Activated naive CD8-positive, alpha-beta T cell (primary cell): ENCODE measurements at regions not wholly inside any gene's neighbourhood (a gene's known extent, or its start where the extent isn't known, plus 50 kb on each side); places are given as distances from the start of the nearest gene placed in this dataset.
"Not testable (repeated sequence)": the region's sequence is repeated elsewhere in the genome, so short reads cannot be mapped to it uniquely, and the experiment has no call there.

Experiments
- H3K27ac Mint-ChIP-seq: one replicate; pipeline ENCODE4 v1.8.0; 2021; ENCODE audit warnings: mixed read lengths
- H3K27me3 Mint-ChIP-seq: one replicate; pipeline ENCODE4 v1.8.0; 2021; ENCODE audit warnings: mixed read lengths
- H3K36me3 Mint-ChIP-seq: one replicate; pipeline ENCODE4 v1.8.0; 2021; ENCODE audit warnings: mixed read lengths
- H3K4me1 Mint-ChIP-seq: one replicate; pipeline ENCODE4 v1.8.0; 2021; ENCODE audit warnings: low read depth, mixed read lengths
- H3K4me3 Mint-ChIP-seq: one replicate; pipeline ENCODE4 v1.8.0; 2021; ENCODE audit warnings: mild to moderate bottlenecking, mixed read lengths
- H3K9me3 Mint-ChIP-seq: one replicate; pipeline ENCODE4 v1.8.0; 2021; ENCODE audit warnings: low read depth, mixed read lengths

- H3K27me3 Mint-ChIP-seq = no peaks in the 10 kb centered on the region
- no peak overlapping the region for H3K27ac Mint-ChIP-seq
- no peaks in the 10 kb centered on the region for H3K4me1 Mint-ChIP-seq
- H3K36me3 Mint-ChIP-seq = no peaks in the 10 kb centered on the region
- no peak overlapping the region for H3K4me3 Mint-ChIP-seq
- H3K9me3 Mint-ChIP-seq = peaks cover 11% of the 10 kb centered on the region
Observed at GRCh38 chr6:103554911-103555310, 1304.8 kb downstream of the HACE1 start.

GRCh38 chr6:103538381-103538780, 1321.3 kb downstream of the HACE1 start:
- Mint-ChIP-seq H3K4me1 (no peaks in the 10 kb centered on the region), H3K9me3 (peaks cover 3% of the 10 kb centered on the region), H3K27ac (no peak overlapping the region), H3K4me3 (no peak overlapping the region), H3K27me3 (no peaks in the 10 kb centered on the region), H3K36me3 (no peaks in the 10 kb centered on the region)

GRCh38 chr6:103534814-103535213, 1324.9 kb downstream of the HACE1 start:
- Mint-ChIP-seq H3K4me1 (no peaks in the 10 kb centered on the region), H3K36me3 (no peaks in the 10 kb centered on the region), H3K27ac (no peak overlapping the region), H3K4me3 (no peak overlapping the region), H3K9me3 (peaks cover 3% of the 10 kb centered on the region), H3K27me3 (no peaks in the 10 kb centered on the region)

- H3K9me3 Mint-ChIP-seq = peaks cover 3% of the 10 kb centered on the region
- no peaks in the 10 kb centered on the region for H3K36me3 Mint-ChIP-seq
- H3K27me3 Mint-ChIP-seq = no peaks in the 10 kb centered on the region
- no peak overlapping the region for H3K27ac Mint-ChIP-seq
- no peaks in the 10 kb centered on the region for H3K4me1 Mint-ChIP-seq
- no peak overlapping the region for H3K4me3 Mint-ChIP-seq
Observed at GRCh38 chr6:103534095-103534494, 1325.6 kb downstream of the HACE1 start.

GRCh38 chr6:103522045-103522444, 1337.7 kb downstream of the HACE1 start:
- no peaks in the 10 kb centered on the region for H3K27me3 Mint-ChIP-seq
- H3K4me3 Mint-ChIP-seq = no peak overlapping the region
- no peaks in the 10 kb centered on the region for H3K4me1 Mint-ChIP-seq
- H3K27ac Mint-ChIP-seq = no peak overlapping the region
- peaks cover 11% of the 10 kb centered on the region for H3K9me3 Mint-ChIP-seq
- no peaks in the 10 kb centered on the region for H3K36me3 Mint-ChIP-seq

GRCh38 chr6:103516336-103516735, 1343.4 kb downstream of the HACE1 start:
- Mint-ChIP-seq H3K27ac (no peak overlapping the region), H3K9me3 (peaks cover 4% of the 10 kb centered on the region), H3K4me1 (no peaks in the 10 kb centered on the region), H3K4me3 (no peak overlapping the region), H3K27me3 (no peaks in the 10 kb centered on the region), H3K36me3 (no peaks in the 10 kb centered on the region)

- Mint-ChIP-seq H3K4me3 (no peak overlapping the region), H3K27ac (no peak overlapping the region), H3K27me3 (no peaks in the 10 kb centered on the region), H3K9me3 (peaks cover 4% of the 10 kb centered on the region), H3K4me1 (no peaks in the 10 kb centered on the region), H3K36me3 (no peaks in the 10 kb centered on the region)
Observed at GRCh38 chr6:103507052-103507451, 1352.7 kb downstream of the HACE1 start.

GRCh38 chr6:103505155-103505518, 1354.6 kb downstream of the HACE1 start:
- no peak overlapping the region for H3K27ac Mint-ChIP-seq
- no peaks in the 10 kb centered on the region for H3K4me1 Mint-ChIP-seq
- H3K36me3 Mint-ChIP-seq = no peaks in the 10 kb centered on the region
- peaks cover 4% of the 10 kb centered on the region for H3K9me3 Mint-ChIP-seq
- H3K4me3 Mint-ChIP-seq = no peak overlapping the region
- H3K27me3 Mint-ChIP-seq = no peaks in the 10 kb centered on the region

GRCh38 chr6:103504501-103505154, 1355.1 kb downstream of the HACE1 start:
- no peaks in the 10 kb centered on the region for H3K4me1 Mint-ChIP-seq
- H3K27me3 Mint-ChIP-seq = no peaks in the 10 kb centered on the region
- H3K9me3 Mint-ChIP-seq = peaks cover 4% of the 10 kb centered on the region
- no peak overlapping the region for H3K27ac Mint-ChIP-seq
- H3K36me3 Mint-ChIP-seq = no peaks in the 10 kb centered on the region
- H3K4me3 Mint-ChIP-seq = no peak overlapping the region

- not testable (repeated sequence) for H3K4me1 Mint-ChIP-seq, H3K36me3 Mint-ChIP-seq, H3K27me3 Mint-ChIP-seq, H3K27ac Mint-ChIP-seq, H3K9me3 Mint-ChIP-seq, H3K4me3 Mint-ChIP-seq
Observed at GRCh38 chr6:103496588-103496987, 1363.1 kb downstream of the HACE1 start.

- H3K9me3 Mint-ChIP-seq = peaks cover 4% of the 10 kb centered on the region
- no peak overlapping the region for H3K27ac Mint-ChIP-seq
- no peaks in the 10 kb centered on the region for H3K36me3 Mint-ChIP-seq
- H3K4me3 Mint-ChIP-seq = no peak overlapping the region
- no peaks in the 10 kb centered on the region for H3K27me3 Mint-ChIP-seq
- no peaks in the 10 kb centered on the region for H3K4me1 Mint-ChIP-seq
Observed at GRCh38 chr6:103456652-103457051, 1403.1 kb downstream of the HACE1 start.

- Mint-ChIP-seq H3K27me3 (no peaks in the 10 kb centered on the region), H3K36me3 (no peaks in the 10 kb centered on the region), H3K27ac (no peak overlapping the region), H3K9me3 (peaks cover 4% of the 10 kb centered on the region), H3K4me1 (no peaks in the 10 kb centered on the region), H3K4me3 (no peak overlapping the region)
Observed at GRCh38 chr6:103455275-103455674, 1404.4 kb downstream of the HACE1 start.

GRCh38 chr6:103409475-103409874, 1450.2 kb downstream of the HACE1 start:
- H3K27me3 Mint-ChIP-seq = no peaks in the 10 kb centered on the region
- H3K27ac Mint-ChIP-seq = no peak overlapping the region
- no peaks in the 10 kb centered on the region for H3K4me1 Mint-ChIP-seq
- no peaks in the 10 kb centered on the region for H3K36me3 Mint-ChIP-seq
- H3K9me3 Mint-ChIP-seq = no peaks in the 10 kb centered on the region
- H3K4me3 Mint-ChIP-seq = no peak overlapping the region

GRCh38 chr6:103405321-103405720, 1454.4 kb downstream of the HACE1 start:
- H3K36me3 Mint-ChIP-seq = no peaks in the 10 kb centered on the region
- H3K4me3 Mint-ChIP-seq = no peak overlapping the region
- no peaks in the 10 kb centered on the region for H3K4me1 Mint-ChIP-seq
- H3K27ac Mint-ChIP-seq = no peak overlapping the region
- H3K27me3 Mint-ChIP-seq = no peaks in the 10 kb centered on the region
- no peaks in the 10 kb centered on the region for H3K9me3 Mint-ChIP-seq

- no peak overlapping the region for H3K4me3 Mint-ChIP-seq
- H3K27ac Mint-ChIP-seq = no peak overlapping the region
- no peaks in the 10 kb centered on the region for H3K27me3 Mint-ChIP-seq
- no peaks in the 10 kb centered on the region for H3K9me3 Mint-ChIP-seq
- no peaks in the 10 kb centered on the region for H3K4me1 Mint-ChIP-seq
- no peaks in the 10 kb centered on the region for H3K36me3 Mint-ChIP-seq
Observed at GRCh38 chr6:103404799-103405198, 1454.9 kb downstream of the HACE1 start.

GRCh38 chr6:103396768-103397167, 1463.0 kb downstream of the HACE1 start:
- no peaks in the 10 kb centered on the region for H3K4me1 Mint-ChIP-seq
- no peak overlapping the region for H3K4me3 Mint-ChIP-seq

More at GRCh38 chr6:103396768-103397167, 1463.0 kb downstream of the HACE1 start:
- Mint-ChIP-seq H3K27ac (no peak overlapping the region), H3K27me3 (no peaks in the 10 kb centered on the region), H3K9me3 (peaks cover 8% of the 10 kb centered on the region), H3K36me3 (no peaks in the 10 kb centered on the region)
